H1 (cell line): ENCODE measurements at regions not wholly inside any gene's neighbourhood (a gene's known extent, or its start where the extent isn't known, plus 50 kb on each side); places are given as distances from the start of the nearest gene placed in this dataset.

Source experiments
- CTCF ChIA-PET: fragments of 300-600 bp; sonication (Branson Sonifier 250); formaldehyde crosslinking; loops from one replicate; lab custom pipeline; 2021; ENCODE audit not compliant: partially characterized antibody; lab: Charles Lee
- POLR2A ChIA-PET: fragments of 300-600 bp; sonication (Branson Sonifier 250); formaldehyde crosslinking; loops from one replicate; lab custom pipeline; 2021; ENCODE audit warnings: inconsistent platforms; ENCODE audit not compliant: partially characterized antibody; lab: Charles Lee
- DNase-seq, 2 experiments: peaks; one replicate each; pipeline versions ENCODE4 v3.0.0 to v3.0.0-alpha.2; 2010 to 2022; ENCODE audit warnings: low spot score in 2 of 2, low read depth in 1 of 2, mixed read lengths in 1 of 2
- FAIRE-seq: peaks from 2 replicates; lab custom pipeline; 2011; peaks lifted over from hg19 to GRCh38; lab: Jason Lieb, UNC
- H2AFZ ChIP-seq: 2 replicates; pipeline ENCODE4 v1.8.1; 2012; ENCODE audit warnings: low read length, inconsistent platforms
- H2AK5ac ChIP-seq: 2 replicates; pipeline ENCODE4 v1.6.1; 2013; ENCODE audit warnings: low read depth, low read length
- H2BK120ac ChIP-seq: replicated peaks from 2 replicates; pipeline ENCODE3; 2013; ENCODE audit warnings: low read depth, low read length, inconsistent platforms
- H2BK12ac ChIP-seq: 2 replicates; pipeline ENCODE4 v1.6.1; 2013; ENCODE audit warnings: low read depth, low read length
- H2BK15ac ChIP-seq: 2 replicates; pipeline ENCODE4 v1.6.1; 2013; ENCODE audit warnings: low read length
- H2BK20ac ChIP-seq: 2 replicates; pipeline ENCODE4 v1.6.1; 2013; ENCODE audit warnings: low read length
- H2BK5ac ChIP-seq: 2 replicates; pipeline ENCODE4 v1.6.1; 2013; ENCODE audit warnings: low read depth, low read length
- H3K14ac ChIP-seq: 2 replicates; pipeline ENCODE4 v1.6.1; 2013; ENCODE audit warnings: inconsistent platforms; ENCODE audit not compliant: insufficient read length
- H3K18ac ChIP-seq: 2 replicates; pipeline ENCODE4 v1.6.1; 2013; ENCODE audit warnings: low read length; ENCODE audit errors: extremely low read depth
- H3K23ac ChIP-seq: 2 replicates; pipeline ENCODE4 v1.6.1; 2013; ENCODE audit warnings: inconsistent platforms; ENCODE audit not compliant: insufficient read length
- H3K23me2 ChIP-seq: 2 replicates; pipeline ENCODE4 v1.6.1; 2013; ENCODE audit warnings: low read depth, low read length
- H3K27ac ChIP-seq: 2 replicates; pipeline ENCODE4 v1.6.1; 2011; ENCODE audit warnings: low read depth, low read length, inconsistent platforms
- H3K27me3 ChIP-seq, 4 experiments: replicated peaks in 1 of 4; 1 replicate in 1 of 4; 2 replicates in 3 of 4; pipeline versions ENCODE4 v1.6.1 to v1.8.1; 2011 to 2013; ENCODE audit warnings: low read length in 3 of 4, mild to moderate bottlenecking in 3 of 4, inconsistent platforms in 2 of 4, mixed read lengths in 2 of 4, moderate library complexity in 1 of 4; ENCODE audit not compliant: control insufficient read depth in 3 of 4, insufficient read depth in 3 of 4; ENCODE audit errors: extremely low read depth in 1 of 4
- H3K36me3 ChIP-seq, 4 experiments: 2 replicates each; pipeline versions ENCODE4 v1.6.1 to v1.8.1; 2011 to 2013; ENCODE audit warnings: mild to moderate bottlenecking in 4 of 4, low read length in 3 of 4, moderate library complexity in 2 of 4, control low read depth in 1 of 4, inconsistent platforms in 1 of 4; ENCODE audit not compliant: insufficient read depth in 4 of 4, control insufficient read depth in 2 of 4
- H3K4ac ChIP-seq: replicated peaks from 2 replicates; pipeline ENCODE3; 2013; ENCODE audit warnings: low read length, low read depth, mixed read lengths, inconsistent platforms; ENCODE audit not compliant: insufficient read length
- H3K4me1 ChIP-seq, 4 experiments: replicated peaks in 1 of 4; 1 replicate in 1 of 4; 2 replicates in 3 of 4; pipeline versions ENCODE4 v1.6.1 to v1.8.1; 2011 to 2013; ENCODE audit warnings: low read length in 3 of 4, inconsistent platforms in 2 of 4, mixed read lengths in 1 of 4; ENCODE audit not compliant: insufficient read depth in 4 of 4, control insufficient read depth in 3 of 4
- H3K4me2 ChIP-seq, 2 experiments: 2 replicates each; pipeline versions ENCODE4 v1.6.1 to v1.8.1; 2011 to 2013; ENCODE audit warnings: low read depth in 2 of 2, low read length in 2 of 2, control low read depth in 1 of 2, inconsistent platforms in 1 of 2, mild to moderate bottlenecking in 1 of 2; ENCODE audit not compliant: insufficient read depth in 1 of 2
- H3K4me3 ChIP-seq, 4 experiments: fragments of 200-600, 300-600 bp in 1 of 4; sonication (generic), shearing (Covaris generic), sonication (Bioruptor Twin) in 1 of 4; 2 replicates each; pipeline versions ENCODE4 v1.5.1 to v1.8.1; 2011 to 2016; ENCODE audit warnings: low read length in 4 of 4, low read depth in 3 of 4, control low read depth in 2 of 4, inconsistent platforms in 2 of 4, mild to moderate bottlenecking in 2 of 4, mixed read lengths in 1 of 4, moderate library complexity in 1 of 4; ENCODE audit not compliant: insufficient read depth in 2 of 4; ENCODE audit errors: extremely low read depth in 1 of 4
- H3K56ac ChIP-seq: replicated peaks from 2 replicates; pipeline ENCODE3; 2013; ENCODE audit warnings: low read depth, mild to moderate bottlenecking, mixed read lengths, low read length, inconsistent platforms; ENCODE audit not compliant: insufficient read length
- H3K79me1 ChIP-seq: 2 replicates; pipeline ENCODE4 v1.6.1; 2013; ENCODE audit warnings: low read depth, low read length, control low read depth
- H3K79me2 ChIP-seq, 2 experiments: 2 replicates each; pipeline versions ENCODE4 v1.6.1 to v1.8.1; 2012 to 2013; ENCODE audit warnings: low read length in 2 of 2, mild to moderate bottlenecking in 2 of 2, inconsistent platforms in 1 of 2; ENCODE audit not compliant: insufficient read depth in 2 of 2, control insufficient read depth in 1 of 2
- H3K9ac ChIP-seq, 4 experiments: replicated peaks in 1 of 4; 1 replicate in 1 of 4; 2 replicates in 3 of 4; pipeline versions ENCODE4 v1.6.1 to v1.8.1; 2011 to 2013; ENCODE audit warnings: low read depth in 3 of 4, low read length in 3 of 4, control low read depth in 2 of 4, mild to moderate bottlenecking in 2 of 4, moderate library complexity in 2 of 4, inconsistent platforms in 1 of 4; ENCODE audit errors: extremely low read depth in 1 of 4
- H3K9me3 ChIP-seq, 2 experiments: 2 replicates each; pipeline versions ENCODE4 v1.6.1 to v1.8.1; 2012 to 2013; ENCODE audit warnings: mild to moderate bottlenecking in 2 of 2, moderate library complexity in 2 of 2, control low read depth in 1 of 2, inconsistent platforms in 1 of 2, low read depth in 1 of 2, low read length in 1 of 2, mixed read lengths in 1 of 2; ENCODE audit not compliant: insufficient read depth in 2 of 2
- H4K20me1 ChIP-seq, 2 experiments: replicated peaks in 1 of 2; 2 replicates each; pipeline versions ENCODE3 to v1.8.1; 2011 to 2013; ENCODE audit warnings: inconsistent platforms in 2 of 2, low read length in 2 of 2, mild to moderate bottlenecking in 1 of 2; ENCODE audit not compliant: insufficient read depth in 2 of 2, control insufficient read depth in 1 of 2
- H4K5ac ChIP-seq: 2 replicates; pipeline ENCODE4 v1.6.1; 2013; ENCODE audit warnings: low read length, low read depth, mixed read lengths, inconsistent platforms; ENCODE audit not compliant: insufficient read length
- H4K8ac ChIP-seq: 2 replicates; pipeline ENCODE4 v1.8.0; 2013; ENCODE audit warnings: mild to moderate bottlenecking, moderate library complexity, low read length, inconsistent platforms; ENCODE audit not compliant: insufficient read depth; ENCODE audit errors: extremely low read depth
- H4K91ac ChIP-seq: replicated peaks from 2 replicates; pipeline ENCODE3; 2013; ENCODE audit warnings: low read length, mixed read lengths, inconsistent platforms; ENCODE audit not compliant: insufficient read length
- CREB1 ChIP-seq: IDR thresholded peaks from 2 replicates; pipeline ENCODE4 v1.6.1; 2012; ENCODE audit warnings: inconsistent platforms
- E2F6 ChIP-seq: IDR thresholded peaks from 2 replicates; pipeline ENCODE4 v1.6.1; 2012; ENCODE audit warnings: inconsistent platforms
- JUND ChIP-seq: IDR thresholded peaks from 2 replicates; pipeline ENCODE4 v1.6.1; 2011; ENCODE audit warnings: mild to moderate bottlenecking, improper control_type of control experiment, low read length
- NRF1 ChIP-seq: IDR thresholded peaks from 2 replicates; pipeline ENCODE4 v1.6.1; 2011; ENCODE audit warnings: mild to moderate bottlenecking, low read depth, low read length, improper control_type of control experiment
- RFX5 ChIP-seq: IDR thresholded peaks from 2 replicates; pipeline ENCODE4 v1.6.1; 2011; ENCODE audit warnings: low read depth, low read length, improper control_type of control experiment, borderline replicate concordance
- SIN3A ChIP-seq, 2 experiments: IDR thresholded peaks in 1 of 2; conservative IDR thresholded peaks in 1 of 2; 2 replicates each; pipeline ENCODE4 v1.6.1; 2011 to 2012; ENCODE audit warnings: low read length in 2 of 2, improper control_type of control experiment in 1 of 2, low read depth in 1 of 2, mild to moderate bottlenecking in 1 of 2
- SIX5 ChIP-seq: IDR thresholded peaks from 2 replicates; pipeline ENCODE4 v1.6.1; 2011; ENCODE audit warnings: mild to moderate bottlenecking, low read depth, low read length
- SUZ12 ChIP-seq: fragments of 200-600 bp; sonication (generic); IDR thresholded peaks from 2 replicates; pipeline ENCODE4 v1.6.1; 2012; ENCODE audit warnings: mild to moderate bottlenecking, inconsistent platforms, low read length, moderate library complexity, mixed read lengths
- TAF1 ChIP-seq: IDR thresholded peaks from 2 replicates; pipeline ENCODE4 v1.6.1; 2011; ENCODE audit warnings: mild to moderate bottlenecking, low read depth, low read length
- WGBS, 2 experiments: shearing (Covaris generic) in 1 of 2; methylation state at CpG; one replicate each; pipeline versions ENCODE4 v1.1.6 to v1.1.7; 2013 to 2015; ENCODE audit warnings: low lambda C conversion rate in 2 of 2, mixed read lengths in 2 of 2, inconsistent platforms in 1 of 2, low coverage in 1 of 2, missing lambda C conversion rate in 1 of 2; ENCODE audit not compliant: insufficient replicate concordance in 2 of 2, insufficient coverage in 1 of 2, insufficient read length in 1 of 2; ENCODE audit errors: extremely low coverage in 1 of 2, missing lambda C conversion rate in 1 of 2; 5-methylcytosine and 5-hydroxymethylcytosine counted together
- TF ChIP-seq, protein P1 (sequence below): IDR thresholded peaks from 2 replicates; pipeline ENCODE4 v1.6.1; 2011; ENCODE audit warnings: low read depth, mild to moderate bottlenecking, low read length; ENCODE audit not compliant: insufficient read depth

- Histone ChIP-seq H4K20me1 (no peaks in the 10 kb centered on the region), H3K4me3 (no peak overlapping the region), H2BK12ac (no peak overlapping the region), H3K23me2 (no peaks in the 10 kb centered on the region; the same call in 1 of the 2 replicates), H3K4ac (no peak overlapping the region), H2AFZ (no peak overlapping the region), H3K9me3 (no peaks in the 10 kb centered on the region), H3K23ac (no peak overlapping the region), H3K9ac (no peak overlapping the region), H4K8ac (no peak overlapping the region), H3K27ac (no peak overlapping the region), H3K79me1 (no peaks in the 10 kb centered on the region), H2BK20ac (no peak overlapping the region), H2AK5ac (no peak overlapping the region; the same call in 1 of the 2 replicates), H3K36me3 (no peaks in the 10 kb centered on the region), H3K18ac (no peak overlapping the region), H3K4me2 (no peak overlapping the region), H3K4me1 (peaks cover 0 to 13% (median 6%) of the 10 kb centered on the region in 4 experiments; a peak in 3 of 7 replicates), H2BK15ac (no peak overlapping the region), H4K91ac (peak overlapping the region; percentile 5), H2BK5ac (no peak overlapping the region), H3K14ac (no peak overlapping the region), H3K56ac (no peak overlapping the region), H2BK120ac (no peak overlapping the region), H3K79me2 (no peaks in the 10 kb centered on the region), H4K5ac (no peak overlapping the region), H3K27me3 (no peaks in the 10 kb centered on the region)
- no peak for TF ChIP-seq SIN3A (conservative IDR thresholded peaks at IDR 0.05 in 1 of 2, IDR thresholded peaks at IDR 0.05 in 1 of 2; ENCODE audit: low read depth in 1 of 2, low read length in 2 of 2)
- no peak for TF ChIP-seq JUND
- TF ChIP-seq CREB1, result no peak
- TF ChIP-seq RFX5, result no peak
- no peak for TF ChIP-seq SIX5
- TF ChIP-seq, protein P1, sequence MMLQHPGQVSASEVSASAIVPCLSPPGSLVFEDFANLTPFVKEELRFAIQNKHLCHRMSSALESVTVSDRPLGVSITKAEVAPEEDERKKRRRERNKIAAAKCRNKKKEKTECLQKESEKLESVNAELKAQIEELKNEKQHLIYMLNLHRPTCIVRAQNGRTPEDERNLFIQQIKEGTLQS, result no peak
- no peak for TF ChIP-seq NRF1
- TF ChIP-seq SUZ12, result no peak
- no peak for TF ChIP-seq TAF1
- no peak for TF ChIP-seq E2F6
- no peak for DNase-seq
- no peak for FAIRE-seq
- CTCF ChIA-PET, result interaction anchor here (0.9 to 1.3 kb wide), 3 partner anchors 38 to 280 kb away, joined by 3 to 6 read pairs (median 3); no protein-coding TSS in a partner anchor
- WGBS, 2 experiments, result 85% methylated on average over 5 of the region's 5 CpGs; no CpG with 5 or more reads in 1 of the 2 experiments
- POLR2A ChIA-PET, result no interaction called here
These were observed 133.7 kb downstream of the ADAMTS15 start for GRCh38 chr11:130582176-130582575.
